PC-3 (cell line): ENCODE measurements at regions not wholly inside any gene's neighbourhood (a gene's known extent, or its start where the extent isn't known, plus 50 kb on each side); places are given as distances from the start of the nearest gene placed in this dataset.

Experiments used
- EZH2 ChIP-seq: fragments of 300-600 bp; sonication (generic); IDR thresholded peaks from one replicate; pipeline ENCODE4 v1.6.1; 2017; ENCODE audit warnings: antibody characterized with exemption, mild to moderate bottlenecking, low read length; ENCODE audit not compliant: unreplicated experiment
- EZH2phosphoT487 ChIP-seq: fragments of 300-600 bp; sonication (generic); IDR thresholded peaks from 2 replicates; pipeline ENCODE4 v1.6.1; 2018; ENCODE audit warnings: mild to moderate bottlenecking, antibody characterized with exemption, low read length, borderline replicate concordance
- TF ChIP-seq, protein P1 (sequence below): fragments of 300-600 bp; sonication (generic); conservative IDR thresholded peaks from 2 replicates; pipeline ENCODE4 v1.5.1; 2017; ENCODE audit warnings: antibody characterized with exemption, low read depth, mild to moderate bottlenecking, low read length

DNA sequence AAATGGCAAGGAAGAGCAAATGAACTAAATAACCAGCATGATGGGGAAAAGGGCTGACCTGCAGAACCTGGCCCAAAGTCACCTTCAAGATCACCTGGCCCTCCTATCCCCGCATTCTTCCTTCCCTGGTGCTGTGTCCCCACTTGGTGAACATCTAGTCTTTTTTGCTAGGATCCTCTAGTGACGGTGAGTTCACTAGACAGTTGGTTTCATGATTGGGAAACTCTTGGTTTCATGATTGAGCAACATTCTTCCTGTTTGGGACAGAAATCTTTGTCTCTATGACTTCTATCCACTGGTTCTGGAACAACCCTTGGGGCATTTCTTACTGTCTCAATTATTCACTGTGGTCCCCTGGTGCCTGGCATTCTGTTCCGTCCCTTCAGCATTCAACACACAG lies 50.2 kb upstream of the DAB2IP start:
- TF ChIP-seq, protein P1, sequence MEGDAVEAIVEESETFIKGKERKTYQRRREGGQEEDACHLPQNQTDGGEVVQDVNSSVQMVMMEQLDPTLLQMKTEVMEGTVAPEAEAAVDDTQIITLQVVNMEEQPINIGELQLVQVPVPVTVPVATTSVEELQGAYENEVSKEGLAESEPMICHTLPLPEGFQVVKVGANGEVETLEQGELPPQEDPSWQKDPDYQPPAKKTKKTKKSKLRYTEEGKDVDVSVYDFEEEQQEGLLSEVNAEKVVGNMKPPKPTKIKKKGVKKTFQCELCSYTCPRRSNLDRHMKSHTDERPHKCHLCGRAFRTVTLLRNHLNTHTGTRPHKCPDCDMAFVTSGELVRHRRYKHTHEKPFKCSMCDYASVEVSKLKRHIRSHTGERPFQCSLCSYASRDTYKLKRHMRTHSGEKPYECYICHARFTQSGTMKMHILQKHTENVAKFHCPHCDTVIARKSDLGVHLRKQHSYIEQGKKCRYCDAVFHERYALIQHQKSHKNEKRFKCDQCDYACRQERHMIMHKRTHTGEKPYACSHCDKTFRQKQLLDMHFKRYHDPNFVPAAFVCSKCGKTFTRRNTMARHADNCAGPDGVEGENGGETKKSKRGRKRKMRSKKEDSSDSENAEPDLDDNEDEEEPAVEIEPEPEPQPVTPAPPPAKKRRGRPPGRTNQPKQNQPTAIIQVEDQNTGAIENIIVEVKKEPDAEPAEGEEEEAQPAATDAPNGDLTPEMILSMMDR, result no peak
- no peak for TF ChIP-seq EZH2
- no peak for TF ChIP-seq EZH2phosphoT487
